Fibroblast of skin of right biceps (primary cell): ENCODE measurements at regions not wholly inside any gene's neighbourhood (a gene's known extent, or its start where the extent isn't known, plus 50 kb on each side); places are given as distances from the start of the nearest gene placed in this dataset.
"Not testable (repeated sequence)": the region's sequence is repeated elsewhere in the genome, so short reads cannot be mapped to it uniquely, and the experiment has no call there.

Experiments used
- DNase-seq: peaks from one replicate; pipeline ENCODE4 v3.0.0-alpha.2; 2013

DNA sequence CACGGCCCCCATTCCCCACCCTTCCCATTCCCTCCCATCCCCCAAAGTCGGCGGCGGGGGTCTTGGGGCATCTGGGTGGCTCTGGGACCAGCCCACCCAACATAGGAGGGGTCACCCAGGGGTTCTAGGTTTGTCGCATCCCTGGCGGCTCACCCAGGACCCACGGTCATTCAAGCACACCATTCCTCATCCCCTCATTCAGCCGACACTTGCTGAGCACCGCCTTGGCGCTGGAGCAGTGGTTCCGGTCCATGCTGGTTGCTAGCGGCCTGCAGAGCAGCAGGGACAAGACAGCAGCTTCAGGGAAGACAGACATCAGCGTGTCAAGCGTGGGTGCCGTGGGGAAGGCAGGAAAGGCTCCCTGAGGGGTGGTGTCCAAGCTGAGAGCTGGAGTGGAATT, 50.5 kb upstream of the OTOS start:
- DNase-seq = no peak

DNA sequence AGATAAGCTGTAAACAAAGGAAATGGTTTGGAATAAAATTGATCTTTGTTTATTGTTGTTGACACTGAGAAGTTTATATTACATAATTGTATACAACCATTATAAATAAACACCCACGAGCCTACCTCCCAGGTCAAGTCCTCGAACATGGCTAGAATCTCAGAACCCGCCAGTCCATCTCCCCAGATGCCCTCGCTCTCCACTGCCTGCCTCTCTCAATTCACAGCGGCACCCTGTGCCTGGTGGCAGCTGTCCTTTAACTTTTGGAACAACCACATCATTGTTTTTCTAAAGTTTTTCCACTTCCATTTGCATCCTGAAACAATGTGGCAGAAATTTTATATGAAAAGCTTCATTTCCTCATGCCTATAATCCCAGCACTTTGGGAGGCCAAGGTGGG, 52.2 kb upstream of the OTOS start:
- DNase-seq = no peak

DNA sequence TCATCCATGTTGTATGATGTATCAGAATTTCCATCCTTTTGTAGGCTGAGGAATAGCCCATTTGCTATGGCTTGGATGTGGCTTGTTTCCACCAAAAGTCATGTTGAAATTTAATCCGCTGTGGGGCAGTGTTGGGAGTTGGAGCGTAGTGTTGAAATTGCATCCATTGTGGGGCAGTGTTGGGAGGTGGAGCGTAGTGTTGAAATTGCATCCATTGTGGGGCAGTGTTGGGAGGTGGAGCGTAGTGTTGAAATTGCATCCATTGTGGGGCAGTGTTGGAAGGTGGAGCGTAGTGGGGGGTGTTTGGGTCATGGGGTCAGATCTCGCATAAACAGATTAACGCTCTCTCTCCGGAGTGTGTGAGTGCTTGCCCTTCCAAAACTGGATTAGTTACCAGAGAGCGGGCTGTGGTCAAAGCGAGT, 53.9 kb upstream of the OTOS start:
- DNase-seq = not testable (repeated sequence)

DNA sequence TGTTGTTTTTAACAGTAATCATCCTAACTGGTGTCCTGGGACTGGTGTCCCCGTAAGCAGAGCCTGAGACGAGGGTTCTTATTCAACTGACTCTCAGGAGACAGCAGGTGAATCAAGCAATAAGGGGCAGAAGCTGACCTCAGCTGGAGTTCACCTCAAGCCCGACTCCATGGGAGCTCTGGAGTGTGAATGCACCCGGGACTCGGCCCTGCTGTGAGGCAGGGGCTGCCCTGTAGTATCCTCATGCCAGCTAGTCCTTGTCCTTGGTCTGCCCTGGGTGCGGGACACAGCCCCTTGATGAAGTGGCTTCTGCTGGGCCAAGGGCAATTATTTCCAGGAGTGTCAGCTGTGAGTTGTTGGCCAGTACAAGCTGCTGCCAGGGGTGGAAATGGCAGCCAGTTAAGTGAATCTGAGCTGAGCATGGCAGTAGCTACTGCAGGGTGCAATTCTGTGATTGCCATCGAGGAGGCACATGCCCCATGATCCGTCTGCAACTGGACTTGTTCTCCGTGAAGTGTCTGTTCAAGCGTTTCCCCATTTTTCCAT, 54.9 kb upstream of the OTOS start:
- DNase-seq = no peak

DNA sequence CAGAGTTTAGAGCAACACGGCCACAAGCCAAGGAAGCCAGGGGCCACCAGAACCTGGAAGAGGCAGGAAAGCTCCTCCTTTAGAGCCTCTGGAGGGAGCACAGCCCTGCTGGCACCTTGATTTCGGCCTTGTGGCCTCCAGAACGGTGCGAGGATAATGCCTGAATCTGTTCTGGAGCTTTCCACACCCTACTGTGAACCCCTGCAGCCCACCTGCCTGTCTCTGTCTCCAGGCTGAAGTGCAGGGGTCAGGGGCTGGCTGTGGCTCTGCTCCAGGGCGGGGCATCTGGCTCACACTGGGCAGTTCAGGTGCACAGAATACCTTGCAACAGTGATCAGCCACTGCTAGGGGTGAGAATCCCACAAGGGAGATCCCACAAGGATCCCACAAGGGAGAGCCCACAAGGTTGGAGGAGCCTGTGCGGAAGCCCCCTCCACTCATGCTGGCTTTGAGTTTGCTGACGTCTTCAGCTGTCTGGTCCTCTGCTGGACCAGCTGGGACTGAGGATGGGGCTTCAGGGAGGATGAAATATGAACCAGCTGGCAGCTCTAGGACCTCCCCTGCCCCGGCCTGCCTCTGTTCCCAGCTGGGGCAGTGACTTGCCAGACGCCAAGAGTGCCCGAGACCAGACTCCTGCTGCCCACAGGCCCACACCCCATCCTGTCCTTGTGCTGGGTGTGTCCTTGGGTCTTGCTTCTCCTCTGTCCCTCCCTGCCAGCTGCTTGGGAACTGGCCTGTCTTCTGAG, 56.4 kb upstream of the OTOS start:
- no peak for DNase-seq

DNA sequence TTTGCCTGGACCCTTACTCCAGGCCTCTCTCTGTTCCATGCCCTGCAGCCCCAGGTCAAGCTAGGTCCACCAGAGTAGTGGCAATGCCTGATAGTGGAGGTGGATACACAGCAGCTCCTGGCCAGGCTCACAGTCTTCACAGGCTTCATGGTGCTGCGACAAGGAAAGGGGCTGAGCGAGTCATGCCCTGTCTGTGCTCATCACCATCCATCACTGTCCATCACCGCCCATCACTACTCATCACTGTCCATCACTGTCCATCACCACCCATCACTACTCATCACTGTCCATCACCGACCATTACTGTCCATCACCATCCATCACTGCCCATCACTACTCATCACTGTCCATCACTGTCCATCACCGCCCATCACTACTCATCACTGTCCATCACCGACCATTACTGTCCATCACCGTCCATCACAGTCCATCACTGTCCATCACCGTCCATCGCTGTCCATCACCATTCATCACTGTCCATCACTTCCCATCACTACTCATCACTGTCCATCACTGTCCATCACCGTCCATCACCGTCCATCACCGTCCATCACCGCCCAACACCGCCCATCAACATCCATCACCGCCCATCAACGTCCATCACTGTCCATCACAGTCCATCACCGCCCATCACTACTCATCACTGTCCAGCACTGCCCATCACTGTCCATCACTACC, 57.1 kb upstream of the OTOS start:
- no peak for DNase-seq

DNA sequence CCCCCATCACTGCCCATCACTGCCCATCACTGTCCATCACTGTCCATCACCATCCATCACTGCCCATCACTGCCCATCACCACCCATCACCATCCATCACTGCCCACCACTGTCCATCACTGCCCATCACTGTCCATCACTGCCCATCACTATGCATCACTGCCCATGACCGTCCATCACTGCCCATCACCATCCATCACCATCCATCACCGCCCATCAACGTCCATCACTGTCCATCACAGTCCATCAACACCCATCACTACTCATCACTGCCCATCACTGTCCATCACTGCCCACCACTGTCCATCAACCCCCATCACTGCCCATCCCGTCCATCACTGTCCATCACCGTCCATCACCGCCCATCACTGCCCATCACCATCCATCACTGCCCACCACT, 57.8 kb upstream of the OTOS start:
- DNase-seq = no peak

DNA sequence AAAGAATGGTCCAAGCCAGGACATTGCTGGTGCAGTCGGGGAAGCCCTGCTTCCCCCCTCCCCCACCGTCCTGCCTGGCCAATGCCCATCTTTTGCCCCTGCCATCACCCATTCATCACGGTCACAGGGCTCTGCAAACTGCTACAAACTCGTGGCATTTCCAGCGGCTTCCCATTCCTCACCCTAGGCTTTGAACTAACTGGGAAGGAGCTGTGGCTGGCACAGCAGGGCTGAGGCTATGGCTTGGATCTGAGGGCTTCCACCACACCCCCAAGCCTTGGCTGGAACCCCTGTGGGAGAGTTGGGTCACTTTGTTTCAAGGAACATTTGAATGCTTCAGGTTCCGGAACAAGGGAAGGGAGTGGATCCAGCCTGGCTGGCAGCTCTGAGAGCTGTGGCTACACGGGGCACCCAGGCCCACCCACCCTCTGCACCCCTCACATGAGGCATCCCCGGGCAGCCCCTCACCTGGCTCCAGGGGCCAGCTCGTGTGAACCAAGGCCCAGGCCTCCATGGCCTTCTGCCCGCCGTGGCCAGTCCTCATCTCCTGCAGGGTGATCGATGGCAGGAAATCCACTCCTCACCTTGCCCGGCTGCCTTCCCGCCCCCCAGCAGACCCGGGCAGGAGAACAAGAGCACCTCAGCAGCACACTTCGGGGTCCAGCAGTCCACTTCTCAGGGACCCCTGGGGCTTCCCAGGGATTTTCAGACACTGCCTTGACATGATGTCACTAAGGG, 58.8 kb upstream of the OTOS start:
- no peak for DNase-seq

DNA sequence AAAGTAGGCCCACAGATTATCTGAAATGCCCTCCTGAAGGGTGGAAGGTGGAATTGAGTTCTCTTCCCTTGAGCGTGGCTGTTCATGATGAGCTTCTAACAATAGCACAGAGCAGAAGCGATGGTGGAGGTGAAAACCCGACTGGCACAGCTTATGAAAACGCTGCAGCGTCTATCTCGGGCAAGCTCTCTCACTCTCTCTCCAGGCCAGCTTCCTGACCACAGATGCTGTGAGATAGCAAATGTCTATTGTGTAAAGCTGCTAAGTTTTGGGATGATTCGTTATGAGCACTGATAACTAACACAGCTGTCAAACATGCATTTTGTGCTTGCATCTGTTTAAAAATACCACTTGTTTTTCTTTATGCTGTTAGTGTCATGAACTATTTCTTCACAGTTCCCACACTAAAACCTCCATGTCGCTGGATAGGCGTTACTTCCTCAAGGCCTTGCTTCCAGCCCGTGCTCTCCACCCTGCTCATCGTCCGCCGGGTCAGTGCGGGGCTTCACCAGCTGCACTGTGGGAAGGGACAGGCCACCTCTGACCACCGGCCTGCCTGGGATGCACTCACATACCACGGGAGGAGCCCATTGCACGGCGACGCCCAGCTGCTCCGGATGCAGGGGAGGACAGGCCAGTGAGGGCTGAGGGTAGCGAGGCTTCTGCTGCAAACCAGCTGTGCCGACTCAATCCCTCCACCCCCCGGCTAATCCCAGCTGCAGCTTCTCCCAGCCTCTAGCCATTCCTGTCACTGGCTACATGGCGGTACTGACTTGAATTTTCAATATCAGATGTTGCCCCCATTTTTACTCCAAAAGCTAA, 60.0 kb upstream of the OTOS start:
- no peak for DNase-seq

DNA sequence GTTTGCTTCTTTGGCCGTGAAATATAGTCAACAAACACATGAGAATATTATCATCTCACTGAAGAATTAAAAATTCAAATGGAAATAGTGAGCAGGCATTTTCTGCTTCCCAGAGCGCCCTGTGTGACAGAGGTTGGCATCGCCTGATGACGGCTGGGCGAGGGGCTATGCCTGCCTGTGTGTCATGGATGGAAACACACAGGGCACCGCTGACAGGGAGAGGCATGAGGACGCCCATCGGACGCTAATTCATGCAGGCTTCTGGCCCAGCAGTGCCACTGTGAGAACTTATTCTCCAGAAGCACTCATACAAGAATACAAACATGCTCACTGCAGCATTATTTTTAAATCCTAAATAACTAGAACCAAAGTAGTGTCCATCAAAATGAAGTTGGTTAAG, 61.4 kb upstream of the OTOS start:
- no peak for DNase-seq

DNA sequence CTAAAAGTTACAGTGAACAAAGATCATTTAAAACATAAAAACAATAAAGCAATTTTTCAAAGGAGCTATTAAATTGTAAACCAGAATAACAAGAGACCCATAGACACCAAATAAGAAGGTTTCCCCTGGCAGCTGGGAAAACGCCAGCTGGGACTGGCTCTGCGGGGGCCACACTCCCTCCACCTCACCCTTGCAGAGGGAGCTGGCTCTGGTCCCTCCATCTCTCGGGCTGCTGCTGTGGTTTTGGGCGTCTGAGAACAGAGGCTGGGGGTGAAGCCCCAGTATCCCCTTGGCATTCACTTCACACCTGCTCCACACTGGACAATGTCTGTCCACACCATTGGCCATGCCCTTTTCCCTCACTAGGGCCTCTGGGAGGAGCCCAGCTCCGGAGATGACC, 62.1 kb upstream of the OTOS start:
- no peak for DNase-seq

DNA sequence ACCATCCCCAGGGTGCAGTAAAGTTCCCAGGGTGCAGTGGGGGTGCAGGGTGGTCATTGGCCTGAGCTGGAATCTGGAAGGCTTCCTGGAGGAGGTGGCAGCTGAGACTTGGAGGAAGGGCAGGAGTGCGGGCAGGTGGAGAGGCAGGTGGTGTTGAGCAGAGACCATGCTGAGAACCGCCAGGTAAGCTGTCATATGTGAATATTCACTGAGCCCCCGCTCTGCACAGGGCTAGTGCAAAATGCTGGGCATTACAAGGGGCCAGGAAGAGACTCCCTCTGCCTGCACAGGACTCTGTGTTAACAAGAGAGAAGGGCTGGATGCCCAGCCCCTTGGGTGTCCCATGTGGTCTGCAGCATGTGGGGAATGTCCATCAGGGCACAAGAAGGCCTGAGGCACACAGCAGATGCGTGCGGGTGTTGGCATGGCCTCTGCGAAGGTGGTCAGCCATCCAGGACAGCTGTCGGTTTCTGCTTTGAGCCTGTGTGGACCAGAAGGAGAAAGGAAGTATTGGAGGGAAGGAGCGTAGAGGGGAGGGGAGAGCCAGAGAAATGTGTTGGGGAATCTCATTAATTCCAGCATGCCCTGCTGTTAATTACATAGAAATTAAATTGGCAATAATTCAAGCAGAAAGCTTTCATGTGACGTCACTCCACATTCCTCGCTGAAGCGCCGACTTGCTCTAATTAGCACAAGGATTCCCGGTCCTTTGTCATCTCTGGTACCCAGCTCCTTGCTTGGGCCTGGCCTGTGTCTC, 62.8 kb upstream of the OTOS start:
- DNase-seq = no peak

DNA sequence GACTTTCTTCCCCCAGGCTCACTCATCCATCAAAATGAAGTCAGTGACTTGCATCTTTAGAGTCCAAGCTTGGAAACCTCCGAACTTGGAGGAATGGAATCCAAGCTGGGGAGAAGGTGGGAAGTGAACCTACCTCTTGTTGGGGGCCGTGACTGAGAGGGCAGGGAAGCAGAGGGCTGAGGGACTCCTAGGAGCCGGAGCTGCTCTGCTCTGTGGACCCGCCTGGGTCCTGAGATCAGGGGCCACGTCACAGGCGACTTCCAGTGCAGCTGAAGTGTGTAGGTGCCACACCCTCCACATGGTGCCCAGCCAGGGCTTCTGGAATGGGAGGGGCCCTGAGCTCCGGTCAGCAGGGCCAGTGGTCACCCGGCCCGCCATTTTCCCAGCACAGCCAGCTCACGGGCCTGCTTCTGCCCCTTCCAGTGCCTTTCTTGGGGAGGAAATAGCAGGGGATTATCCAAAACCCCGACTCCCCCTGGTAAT, 63.4 kb upstream of the OTOS start:
- DNase-seq = no peak

DNA sequence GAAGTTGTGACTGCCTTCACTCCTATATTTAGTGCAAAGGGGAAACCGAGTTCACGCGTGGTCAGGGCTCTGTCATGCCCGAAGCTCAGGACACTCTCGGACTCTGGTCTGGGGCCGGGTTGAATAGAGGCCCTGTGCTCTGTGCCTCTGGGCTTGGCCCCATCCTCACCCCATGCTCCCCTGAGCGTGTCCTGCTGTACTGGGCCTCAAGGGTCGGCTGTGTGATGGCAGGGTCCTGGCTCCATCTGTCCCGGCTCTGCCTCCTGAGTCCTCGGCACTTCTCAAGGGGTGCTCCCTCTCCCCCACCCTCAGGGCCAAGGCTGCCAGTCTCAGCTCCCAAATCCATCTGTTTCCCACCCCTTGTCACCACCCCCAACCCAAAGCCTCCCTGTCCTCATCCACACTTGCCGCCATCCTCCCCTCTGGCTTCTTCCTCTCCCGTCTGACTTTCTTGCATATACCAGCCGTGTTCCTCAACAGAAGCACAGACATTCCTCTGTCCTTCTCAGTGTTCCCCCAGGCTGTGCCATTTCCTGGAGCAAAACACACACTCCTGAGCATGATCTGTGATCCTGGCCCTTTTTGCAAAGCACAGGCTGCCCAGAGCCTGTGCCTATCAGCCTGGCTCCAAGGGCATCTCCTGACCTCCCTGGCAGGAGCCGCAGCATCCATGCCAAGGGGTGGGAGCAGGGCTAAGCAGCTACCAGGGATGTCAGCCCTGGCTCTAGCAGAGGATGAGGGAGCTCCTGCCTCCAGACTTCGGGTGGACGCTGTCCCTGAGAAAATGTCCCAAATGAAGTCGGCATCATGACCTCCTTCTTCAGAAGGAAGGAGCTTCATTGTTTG, 64.2 kb upstream of the OTOS start:
- no peak for DNase-seq

DNA sequence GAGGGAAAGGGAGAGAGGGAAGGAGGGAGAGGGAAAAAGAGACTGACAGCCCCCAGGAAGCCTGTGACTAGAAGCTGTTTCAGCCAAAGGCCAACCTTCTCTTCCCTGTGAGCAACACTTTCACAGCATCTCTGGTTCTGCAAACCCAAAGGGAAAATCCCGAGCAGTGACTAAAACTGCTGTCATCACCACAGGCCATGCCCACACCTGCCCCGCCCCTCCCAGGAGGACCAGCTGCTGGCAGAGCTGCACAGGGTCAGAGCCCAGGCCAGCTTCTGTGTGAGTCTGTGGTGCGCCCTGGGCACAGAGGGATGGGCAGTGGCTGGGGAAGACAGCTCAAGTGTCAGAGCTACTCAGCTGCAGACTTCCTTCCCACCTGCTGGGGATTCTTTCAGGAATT, 64.9 kb upstream of the OTOS start:
- DNase-seq = peak; percentile 17

DNA sequence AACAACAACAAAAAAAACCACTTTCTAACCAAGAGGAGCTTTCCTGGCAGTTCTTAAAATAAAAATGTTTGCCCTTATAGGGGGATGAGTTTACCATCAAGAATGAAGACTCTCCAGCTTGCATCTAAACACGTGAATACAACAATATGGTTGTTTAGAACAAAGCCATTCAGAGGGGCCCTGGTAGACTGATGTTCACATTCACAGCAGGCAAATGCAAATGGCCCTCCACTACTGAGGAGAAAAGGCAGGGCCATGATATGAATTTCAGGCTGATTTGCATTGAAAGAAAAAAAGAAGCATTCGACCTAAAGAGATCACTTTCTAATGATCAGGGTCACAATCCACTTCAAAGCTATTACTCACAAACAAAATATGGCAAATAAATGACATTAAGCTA, 65.3 kb upstream of the OTOS start:
- DNase-seq = no peak

DNA sequence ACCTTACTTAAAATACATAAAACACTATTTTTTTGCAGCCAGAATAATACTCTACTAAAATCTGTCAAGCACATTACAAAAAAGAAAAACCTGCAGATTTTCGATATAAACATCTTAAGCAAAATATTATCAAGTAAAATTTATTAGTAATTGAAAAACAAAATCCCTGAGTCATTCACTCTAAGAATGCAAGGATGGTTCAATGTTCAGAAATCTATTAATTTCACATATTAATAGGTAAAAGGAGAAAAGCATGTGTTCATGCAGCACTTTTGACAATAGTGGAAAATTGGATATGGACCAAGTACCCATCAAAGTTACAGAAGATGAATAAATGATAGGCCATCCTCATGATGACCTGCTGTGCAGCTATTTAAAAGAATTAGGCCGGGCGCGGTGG, 66.2 kb upstream of the OTOS start:
- no peak for DNase-seq

DNA sequence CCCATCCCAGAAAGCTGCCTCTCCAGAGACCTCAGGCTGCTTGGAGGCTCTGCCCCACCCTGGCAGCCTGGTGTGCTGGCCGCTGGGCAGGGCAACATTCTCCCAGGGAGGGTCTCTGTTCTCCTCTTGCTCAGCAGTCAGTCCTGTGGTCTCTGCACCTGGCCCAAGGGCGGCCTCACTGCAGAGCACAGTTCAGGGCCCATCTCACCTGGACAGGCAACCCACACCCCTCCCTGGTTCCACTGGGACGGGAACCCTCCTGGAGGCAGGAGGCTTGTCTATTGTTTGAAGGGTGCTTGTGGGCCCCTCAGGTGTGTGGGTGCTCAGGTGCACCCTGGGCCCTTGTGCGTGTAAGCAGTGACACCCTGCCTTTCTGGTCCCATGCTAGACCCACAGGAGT, 67.2 kb upstream of the OTOS start:
- DNase-seq = no peak

DNA sequence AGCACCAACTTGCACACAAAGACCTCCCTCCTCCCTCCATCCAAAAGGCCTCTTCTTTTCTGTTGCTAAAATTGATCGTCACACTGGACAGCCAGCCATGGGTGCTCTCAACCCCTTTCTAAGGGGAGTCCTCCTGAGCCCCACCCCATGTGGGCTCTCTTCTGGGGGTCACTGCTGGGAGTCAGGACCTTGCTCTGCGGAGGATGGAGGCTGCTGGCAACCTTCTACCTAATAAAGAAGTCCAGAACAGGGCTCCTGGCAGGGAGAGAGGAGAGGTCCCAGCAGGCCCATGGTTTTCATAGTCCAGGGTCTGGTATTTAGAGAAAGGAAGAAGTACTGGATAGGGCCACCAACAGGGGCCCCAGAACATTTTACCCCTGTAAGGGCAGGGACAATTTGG, 67.6 kb upstream of the OTOS start:
- no peak for DNase-seq

DNA sequence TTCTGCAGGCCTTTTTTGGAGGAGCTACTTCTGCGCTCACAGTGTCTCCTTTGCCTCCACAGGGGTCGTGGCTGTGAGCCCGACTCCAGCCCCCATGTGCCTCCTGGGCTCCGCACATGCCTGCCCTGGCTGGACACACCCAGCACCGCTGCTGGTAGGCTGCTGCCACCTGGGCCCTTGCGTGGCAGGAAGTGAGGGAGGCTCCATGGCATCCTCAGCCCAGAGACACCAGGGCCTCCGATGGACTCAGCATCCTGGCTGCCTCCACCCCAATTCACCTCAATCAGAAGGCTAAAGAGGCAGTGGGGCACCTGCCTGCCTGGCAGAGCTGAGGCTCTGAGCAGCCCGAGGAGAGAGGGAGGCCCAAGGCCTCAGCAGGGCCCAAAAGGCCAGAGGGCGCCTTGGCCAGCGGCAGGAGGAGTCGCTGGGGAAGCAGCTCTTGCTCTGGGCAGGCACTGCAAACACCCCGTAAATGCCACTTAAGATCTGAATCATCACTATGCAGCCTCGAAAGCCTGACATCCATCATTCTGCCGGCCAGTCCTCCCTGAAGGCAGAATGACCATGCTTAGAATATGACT, 68.3 kb upstream of the OTOS start:
- no peak for DNase-seq

DNA sequence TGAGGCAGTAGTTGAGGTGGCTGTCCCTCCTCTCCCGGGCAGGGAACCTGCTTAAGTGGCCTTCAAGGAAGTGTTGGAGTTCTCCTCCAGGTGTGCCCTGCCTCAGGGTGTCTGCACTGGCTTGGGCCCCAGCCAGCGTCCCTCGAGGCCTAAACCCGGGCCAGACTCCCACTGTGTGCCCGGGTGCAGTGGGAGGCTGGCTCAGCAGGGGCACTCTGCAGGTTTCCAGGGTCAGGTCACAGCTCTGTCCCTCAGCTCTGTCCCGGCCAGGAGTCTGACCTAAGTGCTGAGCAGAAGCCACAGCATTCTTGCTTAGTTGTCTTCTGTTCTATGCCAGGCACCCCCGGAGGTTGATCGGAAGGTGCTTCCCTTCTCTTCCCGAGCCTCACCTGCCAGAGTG, 69.0 kb upstream of the OTOS start:
- no peak for DNase-seq
